NB4 (cell line): ENCODE measurements at regions not wholly inside any gene's neighbourhood (a gene's known extent, or its start where the extent isn't known, plus 50 kb on each side); places are given as distances from the start of the nearest gene placed in this dataset.
"Not testable (repeated sequence)": the region's sequence is repeated elsewhere in the genome, so short reads cannot be mapped to it uniquely, and the experiment has no call there.

ENCODE experiments used
- DNase-seq: peaks from one replicate; pipeline ENCODE4 v3.0.0; 2010; ENCODE audit warnings: low read depth
- H3K4me3 ChIP-seq: one replicate; pipeline ENCODE4 v1.5.1; 2011; ENCODE audit warnings: mild to moderate bottlenecking, low read depth, low read length, moderate library complexity
- CTCF ChIP-seq: IDR thresholded peaks from one replicate; pipeline ENCODE4 v1.5.1; 2012; ENCODE audit warnings: low read depth, low read length
- MAX ChIP-seq: IDR thresholded peaks from 2 replicates; pipeline ENCODE4 v1.6.1; 2011; ENCODE audit warnings: low read depth, low read length
- MYC ChIP-seq: IDR thresholded peaks from 2 replicates; pipeline ENCODE4 v1.6.1; 2011; ENCODE audit warnings: low read depth, low read length
- POLR2A ChIP-seq: IDR thresholded peaks from 2 replicates; pipeline ENCODE4 v1.6.1; 2011; ENCODE audit warnings: mild to moderate bottlenecking; ENCODE audit not compliant: insufficient read length; ENCODE audit errors: extremely low read depth

- H3K4me3 ChIP-seq, result no peak overlapping the region
- TF ChIP-seq CTCF (no peak), MAX (no peak), MYC (no peak), POLR2A (no peak)
- no peak for DNase-seq
These were observed 72.2 kb downstream of the CRLF2 start for GRCh38 chrX:1140236-1140681.

- no peak for DNase-seq
- no peak for TF ChIP-seq POLR2A
- no peak for TF ChIP-seq CTCF
- no peak for TF ChIP-seq MAX
- TF ChIP-seq MYC, result no peak
These were observed 73.3 kb downstream of the CRLF2 start for GRCh38 chrX:1139185-1139500.

GRCh38 chrX:1138476-1139184 lies 73.8 kb downstream of the CRLF2 start:
- DNase-seq, result no peak
- no peak overlapping the region for H3K4me3 ChIP-seq

More at GRCh38 chrX:1139185-1139500, 73.3 kb downstream of the CRLF2 start:
- no peak overlapping the region for H3K4me3 ChIP-seq

GRCh38 chrX:1137531-1137930 lies 74.9 kb downstream of the CRLF2 start:
- no peak overlapping the region for H3K4me3 ChIP-seq

More at GRCh38 chrX:1138476-1139184, 73.8 kb downstream of the CRLF2 start:
- TF ChIP-seq POLR2A (no peak), MAX (no peak), CTCF (no peak), MYC (no peak)

GRCh38 chrX:1136582-1136981 lies 75.9 kb downstream of the CRLF2 start:
- not testable (repeated sequence) for DNase-seq, H3K4me3 ChIP-seq

More at GRCh38 chrX:1137531-1137930, 74.9 kb downstream of the CRLF2 start:
- no peak for TF ChIP-seq MYC
- DNase-seq, result no peak

- TF ChIP-seq POLR2A, result no peak
- TF ChIP-seq MAX, result no peak
- no peak for TF ChIP-seq MYC
- TF ChIP-seq CTCF, result no peak
- H3K4me3 ChIP-seq, result no peak overlapping the region
- no peak for DNase-seq
These were observed 77.5 kb downstream of the CRLF2 start for GRCh38 chrX:1134976-1135375.

- DNase-seq, result no peak
- no peak overlapping the region for H3K4me3 ChIP-seq
- no peak for TF ChIP-seq MAX
- TF ChIP-seq MYC, result no peak
- TF ChIP-seq CTCF, result no peak
- TF ChIP-seq POLR2A, result no peak
These were observed 78.3 kb downstream of the CRLF2 start for GRCh38 chrX:1134156-1134555.
